SK-N-SH treated with all-trans-retinoic acid at 6 μM for 48 hours (cell line): ENCODE measurements at regions not wholly inside any gene's neighbourhood (a gene's known extent, or its start where the extent isn't known, plus 50 kb on each side); places are given as distances from the start of the nearest gene placed in this dataset.
"Not testable (repeated sequence)": the region's sequence is repeated elsewhere in the genome, so short reads cannot be mapped to it uniquely, and the experiment has no call there.

Experiments used
- ISL1 ChIP-seq: fragments of 250-450 bp; sonication (Bioruptor Pico); IDR thresholded peaks from 2 replicates; pipeline ENCODE4 v2.1.2; 2022; ENCODE audit warnings: mild to moderate bottlenecking, moderate library complexity
- POU6F1 ChIP-seq: fragments of 250-450 bp; sonication (Bioruptor Pico); IDR thresholded peaks from 2 replicates; pipeline ENCODE4 v1.8.0; 2021; ENCODE audit warnings: low read depth, mild to moderate bottlenecking, moderate library complexity, borderline replicate concordance
- TSHZ2 ChIP-seq: fragments of 250-450 bp; sonication (Bioruptor Pico); IDR thresholded peaks from 2 replicates; pipeline ENCODE4 v1.5.0; 2020; ENCODE audit warnings: mild to moderate bottlenecking, moderate library complexity
- ZFP30 ChIP-seq: fragments of 450-650 bp; formaldehyde crosslinking; IDR thresholded peaks from 2 replicates; pipeline ENCODE4 v1.5.0; 2022; ENCODE audit warnings: mild to moderate bottlenecking, moderate library complexity
- ZNF565 ChIP-seq: fragments of 450-650 bp; formaldehyde crosslinking; conservative IDR thresholded peaks from 2 replicates; pipeline ENCODE4 v1.5.0; 2020; ENCODE audit warnings: low read depth, mild to moderate bottlenecking, moderate library complexity
- ZNF70 ChIP-seq: fragments of 450-650 bp; formaldehyde crosslinking; IDR thresholded peaks from 2 replicates; pipeline ENCODE4 v1.5.0; 2020; ENCODE audit warnings: mild to moderate bottlenecking, moderate library complexity
- ZNF8 ChIP-seq: fragments of 450-650 bp; formaldehyde crosslinking; IDR thresholded peaks from 2 replicates; pipeline ENCODE4 v1.5.0; 2020; ENCODE audit warnings: mild to moderate bottlenecking, moderate library complexity

- not testable (repeated sequence) for TF ChIP-seq ZNF8; POU6F1 (CRISPR knock-in tag); ISL1; ZNF70 (CRISPR knock-in tag); ZFP30 (CRISPR knock-in tag); ZNF565 (CRISPR knock-in tag); TSHZ2 (CRISPR knock-in tag)
Measured at GRCh38 chr14:19202053-19202442, 232.1 kb downstream of the POTEG start.
